Psoas muscle (tissue), 7 donors: ENCODE measurements at regions not wholly inside any gene's neighbourhood (a gene's known extent, or its start where the extent isn't known, plus 50 kb on each side); places are given as distances from the start of the nearest gene placed in this dataset.

ENCODE experiments used
- ATAC-seq, 4 donors: fragments of 200-7000 bp; cut with Tn5 transposase; one replicate each; pipeline ENCODE4 v1.9.1; 2020; ENCODE audit warnings: moderate library complexity in 3 of 4, mild to moderate bottlenecking in 2 of 4
- DNase-seq, 2 donors: peaks; one replicate each; pipeline ENCODE4 v3.0.0-alpha.2; 2020
- H3K27ac ChIP-seq: fragments of 200-600 bp; one replicate; pipeline ENCODE4 v1.8.0; 2022
- H3K27me3 ChIP-seq, 3 donors: fragments of 200-600 bp in 1 of 3; one replicate each; pipeline versions ENCODE4 v1.6.1 to v1.8.0; 2013 to 2022; ENCODE audit warnings: low read length in 2 of 3, mild to moderate bottlenecking in 2 of 3, moderate library complexity in 1 of 3; ENCODE audit not compliant: insufficient read depth in 3 of 3
- H3K36me3 ChIP-seq, 2 donors: fragments of 200-600 bp in 1 of 2; one replicate each; pipeline versions ENCODE4 v1.6.1 to v1.8.0; 2013 to 2022; ENCODE audit warnings: low read depth in 1 of 2, mild to moderate bottlenecking in 1 of 2, moderate library complexity in 1 of 2; ENCODE audit not compliant: insufficient read depth in 1 of 2
- H3K4me1 ChIP-seq: fragments of 200-600 bp; one replicate; pipeline ENCODE4 v1.8.0; 2022
- H3K4me3 ChIP-seq: fragments of 200-600 bp; one replicate; pipeline ENCODE4 v1.8.0; 2022; ENCODE audit warnings: mild to moderate bottlenecking
- H3K9me3 ChIP-seq: fragments of 200-600 bp; one replicate; pipeline ENCODE4 v1.8.0; 2022
- CTCF ChIP-seq: fragments of 200-600 bp; IDR thresholded peaks from one replicate; pipeline ENCODE4 v1.8.0; 2022; ENCODE audit warnings: antibody characterized with exemption
- WGBS, 3 donors: extraction: QIAGEN DNeasy Blood & Tissue Kit; methylation state at CpG; one replicate each; pipeline versions ENCODE4 v1.1.6 to v1.1.7; 2013; 5-methylcytosine and 5-hydroxymethylcytosine counted together
- intact Hi-C, 2 donors: fragments of 100-400 bp; cut with DNase I; formaldehyde crosslinking; loops; one replicate each; pipeline versions ENCODE4 v1.11.0 to v1.14.2; 2022
- donor health status: healthy with polysubstance abuse.
- donor health status: DM: no; HTN: no; CAD: no; lungs with moderate emphysema.
- donor health status: Bipolar disorder and iron deficiency.
- donor health status: healthy.
- donor health status: DM: yes; HTN: yes; CAD: no.
- donor health status: DM: no; HTN: no; CAD: no.
- donor health status: DM: yes; HTN: yes; CAD: no.

- WGBS, 3 donors = 71 to 85% (median 75%) methylated on average over 5 of the region's 5 CpGs
- Histone ChIP-seq H3K27me3 (no peaks in the 10 kb centered on the region), H3K9me3 (no peaks in the 10 kb centered on the region), H3K4me1 (peaks cover 2% of the 10 kb centered on the region), H3K4me3 (no peak overlapping the region), H3K36me3 (no peaks in the 10 kb centered on the region), H3K27ac (no peak overlapping the region)
- intact Hi-C loops = loop anchor here (2.0 to 10.0 kb wide), 3 partner anchors 41 to 241 kb away; no protein-coding TSS in a partner anchor
- no peak for TF ChIP-seq CTCF
- no peak for ATAC-seq
- DNase-seq = no peak
Measured at GRCh38 chr18:7466190-7466589, 100.9 kb upstream of the PTPRM start.

- H3K27ac ChIP-seq = no peak overlapping the region
- H3K27me3 ChIP-seq = no peaks in the 10 kb centered on the region
- no peak overlapping the region for H3K4me3 ChIP-seq
- peaks cover 2% of the 10 kb centered on the region for H3K4me1 ChIP-seq
- no peak for ATAC-seq
- H3K9me3 ChIP-seq = no peaks in the 10 kb centered on the region
- no peaks in the 10 kb centered on the region for H3K36me3 ChIP-seq
- no peak for TF ChIP-seq CTCF
- 85 to 88% (median 86%) methylated on average over 18 of the region's 18 CpGs for WGBS, 3 donors
- DNase-seq = no peak
- intact Hi-C loops = loop anchor here (2.0 to 10.0 kb wide), 3 partner anchors 39 to 243 kb away; no protein-coding TSS in a partner anchor
Measured at GRCh38 chr18:7467708-7468466, 99.2 kb upstream of the PTPRM start.

GRCh38 chr18:7470101-7470500 is 97.0 kb upstream of the PTPRM start:
- no peaks in the 10 kb centered on the region for H3K36me3 ChIP-seq
- WGBS, 3 donors = 31 to 49% (median 32%) methylated on average over 5 of the region's 5 CpGs
- intact Hi-C loops = no loop called here
- ATAC-seq (no peak), DNase-seq (no peak)
- TF ChIP-seq CTCF = no peak
- no peaks in the 10 kb centered on the region for H3K9me3 ChIP-seq
- no peaks in the 10 kb centered on the region for H3K27me3 ChIP-seq
- H3K4me3 ChIP-seq = no peak overlapping the region
- peaks cover 2% of the 10 kb centered on the region for H3K4me1 ChIP-seq
- no peak overlapping the region for H3K27ac ChIP-seq

- DNase-seq = no peak
- no peaks in the 10 kb centered on the region for H3K27me3 ChIP-seq
- intact Hi-C loops = no loop called here
- H3K36me3 ChIP-seq = no peaks in the 10 kb centered on the region
- H3K9me3 ChIP-seq = no peaks in the 10 kb centered on the region
- TF ChIP-seq CTCF = no peak
- no peak overlapping the region for H3K27ac ChIP-seq
- WGBS, 3 donors = 65 to 86% (median 79%) methylated on average over 3 of the region's 3 CpGs
- no peak overlapping the region for H3K4me3 ChIP-seq
- H3K4me1 ChIP-seq = peaks cover 2% of the 10 kb centered on the region
- peak in 1 of 4 donors; percentile 41 for ATAC-seq
Measured at GRCh38 chr18:7470503-7470902, 96.6 kb upstream of the PTPRM start.

GRCh38 chr18:7476386-7476785 is 90.7 kb upstream of the PTPRM start:
- 22 to 36% (median 30%) methylated on average over 6 of the region's 6 CpGs for WGBS, 3 donors
- Histone ChIP-seq H3K36me3 (no peaks in the 10 kb centered on the region), H3K4me1 (no peaks in the 10 kb centered on the region), H3K9me3 (no peaks in the 10 kb centered on the region), H3K4me3 (no peak overlapping the region), H3K27me3 (no peaks in the 10 kb centered on the region), H3K27ac (no peak overlapping the region)
- intact Hi-C loops = no loop called here
- ATAC-seq (peak in 3 of 4 donors; percentile 37 to 85 (median 60)), DNase-seq (no peak)
- TF ChIP-seq CTCF = no peak
